A673 (cell line): ENCODE measurements at regions not wholly inside any gene's neighbourhood (a gene's known extent, or its start where the extent isn't known, plus 50 kb on each side); places are given as distances from the start of the nearest gene placed in this dataset.

Experiments
- CTCF ChIP-seq: fragments of 300-800, 200-600 bp; sonication (generic); conservative IDR thresholded peaks from 2 replicates; pipeline ENCODE4 v1.5.1; 2017; ENCODE audit warnings: low read depth, mild to moderate bottlenecking, antibody characterized with exemption, low read length, moderate library complexity, mixed read lengths
- EZH2 ChIP-seq: fragments of 200-600 bp; sonication (generic); IDR thresholded peaks from 2 replicates; pipeline ENCODE4 v1.6.1; 2017; ENCODE audit warnings: borderline replicate concordance, low read depth, mild to moderate bottlenecking, mixed read lengths, antibody characterized with exemption, low read length; ENCODE audit not compliant: poor library complexity, severe bottlenecking

- no peak for TF ChIP-seq CTCF
- no peak for TF ChIP-seq EZH2
These were observed 1124.0 kb downstream of the GRIK2 start for GRCh38 chr6:102517506-102517905.
